ENCODE measurements at regions not wholly inside any gene's neighbourhood (a gene's known extent, or its start where the extent isn't known, plus 50 kb on each side); places are given as distances from the start of the nearest gene placed in this dataset.
A peak's percentile ranks its signal among the peaks of the same experiment; 100 is the strongest.

GRCh38 chr15:47289656-47290055 lies 427.6 kb upstream of the SEMA6D start:
- DNase-seq (ENCODE audit: low read depth in 1 of 2, low spot score in 1 of 2) = no peak
- Histone ChIP-seq H3K4me2 (no peak overlapping the region), H3K4me3 (no peak overlapping the region), H3K9me3 (no peaks in the 10 kb centered on the region), H3K4me1 (no peaks in the 10 kb centered on the region), H3K27ac (no peak overlapping the region)
- ATAC-seq = no peak
- POLR2A ChIA-PET = no interaction called here
- 13% methylated on average over 2 of the region's 2 CpGs for WGBS (ENCODE audit: missing lambda C conversion rate)
- CTCF ChIA-PET = no interaction called here
- no peak for FAIRE-seq
- no peak for TF ChIP-seq CBX2 (IDR thresholded peaks at IDR 0.05; ENCODE audit: borderline replicate concordance, low read depth)
- no peak for TF ChIP-seq BHLHE40 (IDR thresholded peaks at IDR 0.05; ENCODE audit: low read depth, low read length)
- no peak for TF ChIP-seq JUNB (IDR thresholded peaks at IDR 0.05)
- TF ChIP-seq FOSL2 (IDR thresholded peaks at IDR 0.05) = no peak
- no peak for TF ChIP-seq FOSL2 (CRISPR knock-in tag; IDR thresholded peaks at IDR 0.05)
- no peak for TF ChIP-seq PBX3 (IDR thresholded peaks at IDR 0.05)
- TF ChIP-seq GATA3 (IDR thresholded peaks at IDR 0.05; ENCODE audit: borderline replicate concordance) = no peak
- no peak for TF ChIP-seq CEBPB (IDR thresholded peaks at IDR 0.05)
- TF ChIP-seq KDM5A (IDR thresholded peaks at IDR 0.05) = no peak
- TF ChIP-seq CBX8 (IDR thresholded peaks at IDR 0.05) = no peak

GRCh38 chr15:47291767-47292166 lies 425.5 kb upstream of the SEMA6D start:
- POLR2A ChIA-PET = no interaction called here
- Histone ChIP-seq H3K4me1 (no peaks in the 10 kb centered on the region), H3K4me2 (no peak overlapping the region), H3K4me3 (no peak overlapping the region), H3K9me3 (no peaks in the 10 kb centered on the region), H3K27ac (no peak overlapping the region)
- TF ChIP-seq RNF2 (IDR thresholded peaks at IDR 0.05; ENCODE audit: borderline replicate concordance, low read depth) (no peak), POLR2A (IDR thresholded peaks at IDR 0.05; ENCODE audit: low read length) (no peak), CTCF (IDR thresholded peaks at IDR 0.05) (no peak)
- FAIRE-seq (no peak), ATAC-seq (no peak), DNase-seq (ENCODE audit: low read depth in 1 of 2, low spot score in 1 of 2) (no peak)
- CTCF ChIA-PET = no interaction called here
- WGBS (ENCODE audit: missing lambda C conversion rate) = 0% methylated on average over 2 of the region's 2 CpGs

- ChIA-PET POLR2A (no interaction called here), CTCF (no interaction called here)
- Histone ChIP-seq H3K27ac (no peak overlapping the region), H3K4me2 (no peak overlapping the region), H3K4me3 (no peak overlapping the region), H3K4me1 (no peaks in the 10 kb centered on the region), H3K9me3 (no peaks in the 10 kb centered on the region)
- WGBS (ENCODE audit: missing lambda C conversion rate) = 2% methylated on average over 6 of the region's 6 CpGs
- no peak for TF ChIP-seq JUN (IDR thresholded peaks at IDR 0.05)
- no peak for TF ChIP-seq FOSL2 (IDR thresholded peaks at IDR 0.05)
- TF ChIP-seq FOSL2 (CRISPR knock-in tag; IDR thresholded peaks at IDR 0.05) = no peak
- TF ChIP-seq SMC3 (IDR thresholded peaks at IDR 0.05) = no peak
- DNase-seq (ENCODE audit: low read depth in 1 of 2, low spot score in 1 of 2) (no peak), FAIRE-seq (no peak), ATAC-seq (no peak)
These were observed 424.6 kb upstream of the SEMA6D start for GRCh38 chr15:47292638-47293190.

- ATAC-seq (no peak), FAIRE-seq (no peak), DNase-seq (ENCODE audit: low read depth in 1 of 2, low spot score in 1 of 2) (no peak)
- Histone ChIP-seq H3K27ac (no peak overlapping the region), H3K4me3 (no peak overlapping the region), H3K4me1 (no peaks in the 10 kb centered on the region), H3K9me3 (no peaks in the 10 kb centered on the region), H3K4me2 (no peak overlapping the region)
- ChIA-PET CTCF (no interaction called here), POLR2A (no interaction called here)
- 2% methylated on average over 6 of the region's 6 CpGs for WGBS (ENCODE audit: missing lambda C conversion rate)
- TF ChIP-seq MAFK (IDR thresholded peaks at IDR 0.05; ENCODE audit: partially characterized antibody) (peak; percentile 51), ZNF302 (CRISPR knock-in tag; IDR thresholded peaks at IDR 0.05) (no peak)
These were observed 423.7 kb upstream of the SEMA6D start for GRCh38 chr15:47293466-47294162.

All from A549 (cell line).